ENCODE measurements at regions not wholly inside any gene's neighbourhood (a gene's known extent, or its start where the extent isn't known, plus 50 kb on each side); places are given as distances from the start of the nearest gene placed in this dataset.

GRCh38 chr11:69554849-69555248 is 73.4 kb downstream of the LINC01488 start:
- no peak overlapping the region for H3K4me3 ChIP-seq (ENCODE audit: low read depth, low read length)
- no peak for TF ChIP-seq CTCF (IDR thresholded peaks at IDR 0.05; ENCODE audit: borderline replicate concordance, insufficient read depth, low read depth, low read length)

- TF ChIP-seq CTCF (IDR thresholded peaks at IDR 0.05; ENCODE audit: borderline replicate concordance, insufficient read depth, low read depth, low read length) = no peak
- no peak overlapping the region for H3K4me3 ChIP-seq (ENCODE audit: low read depth, low read length)
Observed at GRCh38 chr11:69557266-69557665, 75.8 kb downstream of the LINC01488 start.

GRCh38 chr11:69558519-69558941 is 77.1 kb downstream of the LINC01488 start:
- no peak for TF ChIP-seq CTCF (IDR thresholded peaks at IDR 0.05; ENCODE audit: borderline replicate concordance, insufficient read depth, low read depth, low read length)
- no peak overlapping the region for H3K4me3 ChIP-seq (ENCODE audit: low read depth, low read length)

GRCh38 chr11:69559181-69559580 is 77.7 kb downstream of the LINC01488 start:
- TF ChIP-seq CTCF (IDR thresholded peaks at IDR 0.05; ENCODE audit: borderline replicate concordance, insufficient read depth, low read depth, low read length) = no peak
- H3K4me3 ChIP-seq (ENCODE audit: low read depth, low read length) = no peak overlapping the region

- H3K4me3 ChIP-seq (ENCODE audit: low read depth, low read length) = no peak overlapping the region
- no peak for TF ChIP-seq CTCF (IDR thresholded peaks at IDR 0.05; ENCODE audit: borderline replicate concordance, insufficient read depth, low read depth, low read length)
Observed at GRCh38 chr11:69560141-69560790, 78.8 kb downstream of the LINC01488 start.

DNA sequence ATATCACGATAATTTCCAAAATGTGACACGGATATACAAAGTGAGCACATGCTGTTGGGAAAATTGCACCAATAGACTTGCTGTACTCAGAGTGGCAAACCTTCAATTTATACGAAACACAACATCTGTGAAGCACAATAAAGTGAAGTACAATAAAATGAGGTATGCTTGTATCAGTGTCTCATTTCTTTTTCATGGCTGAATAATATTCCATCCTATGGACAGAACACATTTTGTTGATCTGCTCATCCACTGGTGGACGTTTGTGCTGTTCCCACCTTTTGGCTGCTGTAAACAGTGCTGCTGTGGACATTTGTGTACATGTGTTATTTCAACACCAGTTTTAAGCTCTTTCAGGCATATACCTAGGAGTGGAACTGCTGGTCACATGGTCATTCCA is 78.7 kb upstream of the CCND1 start:
- H3K4me3 ChIP-seq (ENCODE audit: low read depth, low read length) = no peak overlapping the region
- no peak for TF ChIP-seq CTCF (IDR thresholded peaks at IDR 0.05; ENCODE audit: borderline replicate concordance, insufficient read depth, low read depth, low read length)

- no peak overlapping the region for H3K4me3 ChIP-seq (ENCODE audit: low read depth, low read length)
- no peak for TF ChIP-seq CTCF (IDR thresholded peaks at IDR 0.05; ENCODE audit: borderline replicate concordance, insufficient read depth, low read depth, low read length)
Observed at GRCh38 chr11:69562816-69563215, 78.1 kb upstream of the CCND1 start.

Data from GM12875 (cell line).